ENCODE measurements at regions not wholly inside any gene's neighbourhood (a gene's known extent, or its start where the extent isn't known, plus 50 kb on each side); places are given as distances from the start of the nearest gene placed in this dataset.

DNA sequence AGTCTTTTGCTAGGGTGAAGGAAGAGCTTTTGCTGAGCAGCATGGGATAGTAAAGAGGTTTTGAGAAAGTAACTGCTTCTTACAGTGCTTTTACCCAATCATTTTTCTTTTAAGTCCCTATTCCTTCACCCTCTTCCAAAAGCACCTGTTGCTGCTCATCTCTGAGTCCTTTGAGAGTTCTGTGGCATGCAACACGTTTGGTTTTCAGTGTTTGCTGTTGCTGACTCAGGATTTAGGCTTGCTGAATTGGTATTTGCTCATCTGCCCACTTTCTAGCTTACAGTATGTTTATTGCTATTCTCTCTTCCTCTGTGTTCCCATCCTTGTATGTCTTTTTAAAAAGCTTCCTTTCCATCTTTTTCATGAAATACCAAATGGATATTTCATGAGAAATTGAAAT lies 55.9 kb upstream of the THRB start:
- Histone ChIP-seq H3K36me3 (ENCODE audit: control insufficient read depth in 2 of 2, extremely low read depth in 1 of 2, insufficient read depth in 2 of 2, low read length in 2 of 2) (no peaks in the 10 kb centered on the region), H4K20me1 (ENCODE audit: control insufficient read depth, extremely low read depth, insufficient read depth, low read length) (no peaks in the 10 kb centered on the region), H3K4me1 (ENCODE audit: control insufficient read depth, extremely low read depth, insufficient read depth, low read length) (no peaks in the 10 kb centered on the region), H3K79me2 (ENCODE audit: control insufficient read depth, insufficient read depth, low read length) (no peaks in the 10 kb centered on the region), H3K27ac (ENCODE audit: control insufficient read depth, insufficient read depth, low read length) (no peak overlapping the region), H2AFZ (ENCODE audit: control insufficient read depth, low read length) (no peak overlapping the region), H3K9me1 (ENCODE audit: control insufficient read depth, extremely low read depth, insufficient read depth, low read length) (no peaks in the 10 kb centered on the region), H3K4me3 (ENCODE audit: control insufficient read depth in 2 of 3, extremely low read depth in 1 of 3, insufficient read depth in 2 of 3, low read depth in 1 of 3, low read length in 3 of 3) (no peak overlapping the region), H3K4me2 (ENCODE audit: control insufficient read depth, extremely low read depth, insufficient read depth, low read depth, low read length) (no peak overlapping the region), H3K27me3 (ENCODE audit: control insufficient read depth, extremely low read depth, insufficient read depth, low read length) (no peaks in the 10 kb centered on the region), H3K9me3 (ENCODE audit: control insufficient read depth, low read depth, low read length) (no peaks in the 10 kb centered on the region), H3K9ac (ENCODE audit: control insufficient read depth, extremely low read depth, insufficient read depth, low read length) (no peak overlapping the region)
- FAIRE-seq: no peak
- no peak for TF ChIP-seq CTCF (optimal IDR thresholded peaks at IDR 0.05 in 1 of 3, IDR thresholded peaks at IDR 0.05 in 1 of 3, conservative IDR thresholded peaks at IDR 0.05 in 1 of 3; ENCODE audit: extremely low read depth in 1 of 3, insufficient read depth in 2 of 3, low read length in 3 of 3)
- no peak for TF ChIP-seq EZH2 (IDR thresholded peaks at IDR 0.05; ENCODE audit: low read length)
- no peak for DNase-seq (ENCODE audit: low read depth, low spot score)
- dilution Hi-C loops (cut with MboI; ENCODE audit: extremely low pct_ligation_motif_present, low sequenced_read_pairs): no loop called here

DNA sequence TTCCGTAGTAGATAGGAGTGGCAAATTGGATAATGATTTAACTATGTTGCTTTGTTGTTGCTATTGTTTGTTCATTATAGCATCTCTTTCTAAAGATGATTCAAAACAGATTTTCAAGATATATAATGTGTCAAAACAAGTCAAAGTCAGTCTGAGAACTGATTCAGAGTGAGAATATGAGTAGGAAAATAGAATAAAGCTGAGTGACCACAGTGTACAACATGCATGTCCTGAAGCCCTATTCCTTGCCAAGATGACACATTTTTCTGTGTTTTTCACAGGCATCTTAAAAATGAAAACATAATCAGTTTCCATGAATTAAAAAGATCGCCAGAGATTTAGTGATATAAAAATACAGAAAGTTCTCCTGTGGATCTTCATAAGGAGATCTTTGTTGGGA lies 57.0 kb upstream of the THRB start:
- Histone ChIP-seq H3K4me1 (ENCODE audit: control insufficient read depth, extremely low read depth, insufficient read depth, low read length) (no peaks in the 10 kb centered on the region), H3K27ac (ENCODE audit: control insufficient read depth, insufficient read depth, low read length) (no peak overlapping the region), H3K9ac (ENCODE audit: control insufficient read depth, extremely low read depth, insufficient read depth, low read length) (no peak overlapping the region), H3K9me1 (ENCODE audit: control insufficient read depth, extremely low read depth, insufficient read depth, low read length) (no peaks in the 10 kb centered on the region), H4K20me1 (ENCODE audit: control insufficient read depth, extremely low read depth, insufficient read depth, low read length) (no peaks in the 10 kb centered on the region), H3K4me3 (ENCODE audit: control insufficient read depth in 2 of 3, extremely low read depth in 1 of 3, insufficient read depth in 2 of 3, low read depth in 1 of 3, low read length in 3 of 3) (no peak overlapping the region), H3K79me2 (ENCODE audit: control insufficient read depth, insufficient read depth, low read length) (no peaks in the 10 kb centered on the region), H3K9me3 (ENCODE audit: control insufficient read depth, low read depth, low read length) (no peaks in the 10 kb centered on the region), H2AFZ (ENCODE audit: control insufficient read depth, low read length) (no peak overlapping the region), H3K36me3 (ENCODE audit: control insufficient read depth in 2 of 2, extremely low read depth in 1 of 2, insufficient read depth in 2 of 2, low read length in 2 of 2) (no peaks in the 10 kb centered on the region), H3K4me2 (ENCODE audit: control insufficient read depth, extremely low read depth, insufficient read depth, low read depth, low read length) (no peak overlapping the region), H3K27me3 (ENCODE audit: control insufficient read depth, extremely low read depth, insufficient read depth, low read length) (no peaks in the 10 kb centered on the region)
- dilution Hi-C loops (cut with MboI; ENCODE audit: extremely low pct_ligation_motif_present, low sequenced_read_pairs): no loop called here
- DNase-seq (ENCODE audit: low read depth, low spot score) (no peak), FAIRE-seq (no peak)
- TF ChIP-seq CTCF (optimal IDR thresholded peaks at IDR 0.05 in 1 of 3, IDR thresholded peaks at IDR 0.05 in 1 of 3, conservative IDR thresholded peaks at IDR 0.05 in 1 of 3; ENCODE audit: extremely low read depth in 1 of 3, insufficient read depth in 2 of 3, low read length in 3 of 3): no peak
- TF ChIP-seq EZH2 (IDR thresholded peaks at IDR 0.05; ENCODE audit: low read length): no peak
